HG02870 (cell line): ENCODE measurements at regions not wholly inside any gene's neighbourhood (a gene's known extent, or its start where the extent isn't known, plus 50 kb on each side); places are given as distances from the start of the nearest gene placed in this dataset.

Experiments used
- ATAC-seq: cut with Tn5 transposase; IDR thresholded peaks from one replicate; pipeline ENCODE4 v1.9.1; 2021; ENCODE audit warnings: mild to moderate bottlenecking, moderate library complexity; ENCODE audit not compliant: unreplicated experiment

- no peak for ATAC-seq
Observed at GRCh38 chr6:168981187-168981586, 272.5 kb downstream of the THBS2 start.

GRCh38 chr6:168979254-168979653 lies 274.4 kb downstream of the THBS2 start:
- ATAC-seq = no peak

DNA sequence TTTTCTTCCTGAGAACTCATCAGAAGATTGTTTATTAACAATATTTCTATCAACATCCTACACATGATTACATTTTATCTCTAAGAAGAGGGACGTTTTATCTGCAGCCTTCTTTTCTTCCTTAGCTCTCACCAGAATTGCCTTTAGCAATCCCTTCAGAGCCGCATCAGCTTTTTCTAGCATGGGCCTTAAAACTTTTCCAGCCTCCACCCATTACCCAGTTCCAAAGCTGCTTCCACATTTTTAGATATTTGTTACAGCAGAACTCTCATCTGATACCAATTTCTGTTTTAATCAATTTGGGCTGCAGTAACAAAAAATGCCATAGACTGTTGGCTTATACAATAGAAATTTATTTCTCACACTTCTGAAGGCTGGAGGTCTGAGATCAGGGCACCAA lies 281.5 kb downstream of the THBS2 start:
- no peak for ATAC-seq

DNA sequence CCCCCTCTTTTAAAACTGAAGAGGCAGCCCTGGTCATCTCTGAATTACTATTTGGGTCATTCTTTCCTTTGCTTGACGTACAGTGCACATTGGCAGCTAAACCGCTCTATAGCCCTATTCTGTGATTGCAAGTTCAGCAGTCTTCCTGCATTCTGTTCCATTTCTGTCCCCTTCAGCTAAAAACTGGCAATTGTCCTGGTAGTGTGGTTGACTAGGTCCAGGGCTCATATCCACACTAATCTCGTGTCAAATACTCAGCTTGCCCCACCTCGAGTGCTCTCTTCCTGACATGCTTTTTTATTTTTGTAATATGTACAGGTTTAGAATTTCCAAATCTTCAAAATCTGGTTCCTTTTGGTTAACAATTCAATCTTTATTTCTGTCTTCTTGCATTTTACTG lies 282.1 kb downstream of the THBS2 start:
- ATAC-seq = no peak

DNA sequence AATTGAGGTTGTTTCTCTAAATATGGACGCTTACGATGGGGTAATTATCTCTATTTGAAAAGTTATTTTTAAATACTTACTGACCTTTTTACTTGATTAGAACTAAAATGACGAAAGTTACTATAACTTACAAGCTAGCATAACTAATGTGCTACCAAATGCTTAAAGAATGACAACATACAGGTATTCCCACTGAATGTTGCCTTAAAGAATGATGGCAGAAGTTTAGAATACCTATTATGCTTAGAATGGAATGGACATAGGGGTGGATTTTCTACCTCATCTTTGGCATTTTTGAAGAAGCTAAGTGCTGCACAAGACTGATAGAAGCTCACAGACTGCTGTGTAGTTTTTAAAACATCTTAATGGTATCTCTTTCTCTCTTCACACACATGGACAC lies 284.8 kb downstream of the THBS2 start:
- no peak for ATAC-seq

DNA sequence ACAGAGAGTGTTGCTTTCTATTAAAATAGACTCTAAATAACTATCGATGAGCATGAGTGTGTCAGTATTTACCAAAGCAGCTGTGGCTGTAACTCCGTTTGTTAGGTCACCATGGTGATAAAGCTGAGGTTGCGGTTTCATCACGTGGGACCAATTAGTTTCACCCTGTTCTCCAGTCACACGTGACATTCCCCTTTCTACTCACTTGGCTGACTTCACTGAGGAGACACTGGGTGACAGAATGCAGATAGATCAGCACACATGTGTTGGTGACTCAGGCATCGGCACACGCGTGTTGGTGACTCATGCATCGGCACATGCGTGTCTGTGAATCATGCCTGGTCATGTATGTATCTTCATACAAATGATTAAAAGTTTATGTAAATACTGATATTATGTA lies 285.4 kb downstream of the THBS2 start:
- no peak for ATAC-seq

DNA sequence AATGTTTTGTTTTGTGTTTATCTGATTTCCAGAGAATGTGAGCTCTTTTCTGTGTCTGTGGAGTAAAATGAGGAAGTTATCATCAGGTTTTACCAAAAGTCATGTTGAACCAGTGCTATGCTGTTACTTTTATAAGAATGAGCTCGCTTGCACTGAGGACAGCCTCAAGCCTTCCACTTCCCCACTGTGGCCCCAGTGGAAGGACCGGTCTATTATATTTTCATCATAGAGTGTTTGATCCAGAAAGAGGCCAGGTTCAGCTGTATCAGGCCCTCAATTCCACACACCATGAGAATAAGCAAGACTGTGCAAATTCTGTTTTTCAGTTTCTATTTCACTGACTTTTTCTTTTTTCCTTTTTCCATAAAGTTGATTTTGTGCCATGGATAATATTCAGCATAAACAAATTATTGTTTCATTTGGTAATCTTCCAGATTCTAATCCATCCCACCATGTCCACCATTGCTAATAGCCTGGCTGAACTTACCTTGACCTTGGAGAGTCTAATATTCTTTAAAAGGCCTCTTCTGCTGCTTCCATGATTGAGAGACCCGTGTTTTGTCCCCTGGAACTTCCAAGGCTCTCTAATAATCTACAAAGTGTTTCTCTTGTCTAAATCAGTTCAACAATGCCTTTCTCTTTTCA lies 286.2 kb downstream of the THBS2 start:
- ATAC-seq = no peak

- ATAC-seq = no peak
Observed at GRCh38 chr6:168964138-168964835, 289.4 kb downstream of the THBS2 start.

DNA sequence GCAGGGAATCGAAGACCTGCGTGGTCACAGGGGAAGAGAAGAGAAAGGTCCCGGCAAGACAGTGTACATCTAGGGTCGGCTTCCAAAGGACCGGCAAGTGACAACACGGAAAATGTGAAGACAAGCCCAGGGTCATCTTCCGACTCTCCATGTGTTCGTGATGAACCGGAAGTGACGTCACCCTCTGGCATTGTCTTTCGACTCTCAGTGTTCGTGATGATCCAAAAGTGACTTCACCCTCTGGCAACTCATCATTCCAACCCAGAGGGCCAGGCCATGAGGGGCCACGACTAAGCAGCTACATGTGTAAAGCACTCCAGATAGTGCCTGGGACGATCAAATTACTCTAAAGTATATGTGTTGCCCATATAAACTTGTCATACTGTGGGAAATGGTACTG lies 290.8 kb downstream of the THBS2 start:
- no peak for ATAC-seq

- no peak for ATAC-seq
Observed at GRCh38 chr6:168961264-168961656, 292.4 kb downstream of the THBS2 start.

GRCh38 chr6:168960551-168961263 lies 292.9 kb downstream of the THBS2 start:
- no peak for ATAC-seq

DNA sequence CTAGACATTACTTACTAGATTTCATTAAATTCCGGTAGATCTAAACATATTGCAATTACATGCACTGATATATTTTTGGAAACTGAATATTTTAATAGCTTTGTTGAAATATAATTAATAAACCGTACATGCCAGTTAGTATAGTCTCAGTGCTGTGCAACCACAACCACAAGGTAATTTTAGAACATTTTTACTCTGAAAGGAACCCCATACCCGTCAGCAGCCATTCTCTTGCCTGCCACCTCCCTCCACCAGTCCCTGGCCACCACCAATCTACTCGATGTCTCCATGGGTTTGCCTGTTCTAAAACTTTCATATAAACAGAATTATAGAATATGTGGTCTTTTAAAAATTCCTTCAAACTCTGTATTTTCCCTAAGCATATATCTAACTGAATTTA lies 293.9 kb downstream of the THBS2 start:
- ATAC-seq = no peak

DNA sequence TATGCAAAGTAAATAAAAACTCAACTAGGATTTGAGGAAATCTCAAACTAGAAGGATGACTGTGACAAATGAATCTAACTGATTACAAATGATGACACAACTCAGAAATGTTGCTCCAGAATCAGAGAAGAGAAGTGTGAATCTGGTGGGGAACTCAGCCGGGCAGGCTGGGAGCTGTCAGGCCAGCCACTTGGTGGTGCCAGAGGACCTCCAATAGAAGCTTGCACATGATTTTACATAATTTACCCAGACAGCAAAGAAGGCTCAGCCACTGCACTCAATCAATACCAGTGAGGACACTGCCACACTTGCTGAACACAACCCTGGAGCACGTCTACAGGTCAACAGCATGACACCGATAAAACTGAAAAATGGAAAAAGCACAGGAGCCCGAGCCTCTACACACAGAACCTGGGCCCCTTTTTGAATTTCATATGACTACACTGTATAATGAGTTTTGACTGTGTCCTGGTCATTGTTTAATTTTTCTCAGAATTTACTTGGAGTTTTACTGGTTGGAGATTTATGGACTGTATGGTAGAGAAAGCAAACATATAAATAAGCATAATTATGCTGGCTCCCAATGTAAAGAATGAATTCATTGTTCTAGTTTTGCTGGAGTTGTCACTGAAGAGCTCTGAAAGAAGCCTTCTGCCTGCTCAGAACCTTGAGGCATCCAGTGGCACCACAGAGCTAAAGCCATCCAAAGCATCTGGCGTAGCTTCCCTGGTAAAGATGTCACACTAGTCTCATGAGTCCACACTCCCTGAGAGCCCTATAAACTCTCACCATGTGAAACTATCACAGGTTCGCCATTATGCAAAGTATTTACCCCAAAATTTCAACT lies 296.5 kb downstream of the THBS2 start:
- ATAC-seq = peak; percentile 85

GRCh38 chr6:168956141-168956838 lies 297.4 kb downstream of the THBS2 start:
- peak; percentile 11 for ATAC-seq

- ATAC-seq = no peak
Observed at GRCh38 chr6:168953461-168953860, 300.2 kb downstream of the THBS2 start.

DNA sequence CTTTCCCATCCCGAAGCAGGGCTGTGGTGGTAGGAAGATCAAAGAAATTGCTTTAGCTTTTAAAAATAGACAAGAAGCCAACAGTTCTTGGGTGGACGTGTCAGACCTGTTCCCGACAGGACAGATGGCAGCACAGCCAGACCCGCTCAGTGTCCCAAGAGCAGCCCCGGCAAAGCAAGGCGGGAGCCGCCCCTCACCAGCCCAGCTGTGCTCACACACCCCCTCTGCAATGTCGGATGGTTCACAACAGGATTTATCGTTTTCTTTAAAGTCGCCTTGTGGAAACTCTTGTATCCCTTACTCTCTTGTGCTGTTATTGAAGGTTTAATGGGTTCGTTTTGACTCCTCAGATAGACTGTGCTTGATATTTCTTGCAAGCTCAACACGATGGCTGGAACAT lies 302.4 kb downstream of the THBS2 start:
- no peak for ATAC-seq

DNA sequence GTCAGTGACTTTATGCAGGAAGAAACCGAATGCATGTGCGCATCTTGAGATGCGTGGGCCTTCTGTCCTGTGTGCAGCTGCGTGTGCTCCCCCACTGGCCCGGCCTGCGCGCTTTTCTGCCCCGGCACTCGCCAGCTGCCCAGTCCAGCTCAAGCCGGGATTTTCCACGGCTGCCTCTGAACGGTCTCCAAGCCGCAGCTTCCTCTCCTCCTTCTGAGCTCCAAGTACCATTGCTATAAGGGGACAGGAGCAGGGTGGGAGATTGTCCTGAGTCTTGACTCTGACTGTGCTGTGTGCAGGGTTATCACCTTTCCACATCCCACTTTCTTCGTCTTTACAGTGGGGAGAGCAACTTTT lies 302.8 kb downstream of the THBS2 start:
- ATAC-seq = no peak

DNA sequence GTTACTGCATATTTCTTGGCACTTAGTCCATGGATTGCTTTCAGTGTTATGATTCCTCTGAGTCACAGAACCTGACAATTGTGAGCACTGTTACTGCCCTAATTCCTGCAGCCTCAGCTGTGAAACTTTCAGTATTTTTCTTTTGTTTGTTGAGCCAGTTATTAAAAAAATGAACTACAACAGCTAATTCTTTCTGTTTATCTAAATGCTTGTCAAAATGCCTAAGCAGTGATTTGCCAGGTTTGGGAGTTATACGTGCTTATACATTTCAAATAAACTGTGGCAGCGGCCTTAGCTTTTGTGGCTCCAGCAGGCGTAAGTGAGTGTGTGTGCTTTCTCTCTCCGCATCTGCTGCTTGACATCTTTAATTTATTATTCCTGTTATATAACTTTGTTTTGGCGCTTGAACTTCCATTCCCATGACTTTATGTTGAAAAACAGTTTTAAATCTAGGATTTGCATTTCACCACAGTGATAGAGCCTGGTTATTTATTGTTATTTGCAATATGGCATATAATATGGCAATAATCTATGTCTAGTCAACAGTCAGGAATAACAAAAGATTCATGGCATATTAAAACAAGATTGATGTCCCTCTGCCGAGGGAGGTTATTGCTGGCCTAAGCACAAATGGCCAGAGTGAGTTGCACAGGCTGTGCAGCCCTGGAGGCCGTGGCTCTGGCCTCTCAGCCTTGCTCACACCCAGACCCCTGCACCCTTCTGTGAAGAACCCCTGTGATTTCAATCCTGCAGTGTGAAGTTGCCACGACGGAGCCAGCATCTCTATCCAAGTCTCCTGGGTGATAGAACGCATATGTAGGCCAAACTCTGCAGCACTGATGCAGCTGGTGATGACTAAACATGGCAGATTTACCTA lies 303.4 kb downstream of the THBS2 start:
- ATAC-seq = no peak

- no peak for ATAC-seq
Observed at GRCh38 chr6:168948990-168949531, 304.6 kb downstream of the THBS2 start.

DNA sequence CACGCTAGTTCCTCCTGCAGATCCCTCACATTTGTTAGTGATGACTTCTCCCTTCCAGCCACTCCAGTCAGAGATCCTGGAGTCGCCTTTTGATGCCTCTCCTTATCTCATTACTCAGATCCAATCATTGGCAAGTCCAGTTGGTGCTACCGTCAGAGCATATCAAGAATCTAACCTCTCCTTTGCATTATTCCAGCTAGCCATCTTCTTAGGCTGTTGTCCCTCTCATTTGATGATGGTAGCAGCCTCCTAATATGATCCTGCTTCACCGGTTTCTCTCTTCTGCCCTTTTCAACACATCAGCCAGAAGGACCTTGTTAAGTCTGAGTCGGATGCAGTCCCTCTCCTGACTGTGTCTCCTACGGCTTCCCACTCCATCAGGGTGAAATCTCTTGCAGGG lies 305.6 kb downstream of the THBS2 start:
- no peak for ATAC-seq
